CD4-positive, alpha-beta T cell treated with Interleukin-1 beta for 1 hour (primary cell): ENCODE measurements at regions not wholly inside any gene's neighbourhood (a gene's known extent, or its start where the extent isn't known, plus 50 kb on each side); places are given as distances from the start of the nearest gene placed in this dataset.
"Not testable (repeated sequence)": the region's sequence is repeated elsewhere in the genome, so short reads cannot be mapped to it uniquely, and the experiment has no call there.

Source experiments
- DNase-seq, 2 donors: peaks; one replicate each; pipeline ENCODE4 v3.0.0-alpha.2; 2020 to 2022

- DNase-seq, result no peak
These were observed 1160.8 kb upstream of the LRRTM3 start for GRCh38 chr10:65765006-65765541.

- no peak for DNase-seq
These were observed 1156.0 kb upstream of the LRRTM3 start for GRCh38 chr10:65769828-65770227.

GRCh38 chr10:65778753-65779152, 1147.1 kb upstream of the LRRTM3 start:
- DNase-seq, result no peak

GRCh38 chr10:65779985-65780384, 1145.9 kb upstream of the LRRTM3 start:
- DNase-seq, result no peak

GRCh38 chr10:65786279-65786678, 1139.6 kb upstream of the LRRTM3 start:
- DNase-seq, result no peak

GRCh38 chr10:65787571-65787970, 1138.3 kb upstream of the LRRTM3 start:
- no peak for DNase-seq

- DNase-seq, result no peak
These were observed 1137.6 kb upstream of the LRRTM3 start for GRCh38 chr10:65788271-65788670.

- no peak for DNase-seq
These were observed 1133.9 kb upstream of the LRRTM3 start for GRCh38 chr10:65791979-65792378.

- no peak for DNase-seq
These were observed 1132.0 kb upstream of the LRRTM3 start for GRCh38 chr10:65793738-65794425.

- DNase-seq, result not testable (repeated sequence)
These were observed 1131.0 kb upstream of the LRRTM3 start for GRCh38 chr10:65794861-65795260.

GRCh38 chr10:65796472-65796871, 1129.4 kb upstream of the LRRTM3 start:
- DNase-seq, result no peak

- DNase-seq, result no peak
These were observed 1127.7 kb upstream of the LRRTM3 start for GRCh38 chr10:65798133-65798532.

GRCh38 chr10:65802391-65802790, 1123.4 kb upstream of the LRRTM3 start:
- no peak for DNase-seq

- DNase-seq, result no peak
These were observed 1120.3 kb upstream of the LRRTM3 start for GRCh38 chr10:65805511-65805910.

GRCh38 chr10:65805993-65806392, 1119.8 kb upstream of the LRRTM3 start:
- DNase-seq, result no peak

GRCh38 chr10:65808687-65809333, 1117.0 kb upstream of the LRRTM3 start:
- no peak for DNase-seq

- no peak for DNase-seq
These were observed 1113.8 kb upstream of the LRRTM3 start for GRCh38 chr10:65811931-65812525.

- no peak for DNase-seq
These were observed 1109.3 kb upstream of the LRRTM3 start for GRCh38 chr10:65816536-65816935.

GRCh38 chr10:65818990-65819389, 1106.8 kb upstream of the LRRTM3 start:
- DNase-seq, result no peak

GRCh38 chr10:65827359-65827758, 1098.5 kb upstream of the LRRTM3 start:
- DNase-seq, result no peak

GRCh38 chr10:65838811-65839210, 1087.0 kb upstream of the LRRTM3 start:
- DNase-seq, result no peak

GRCh38 chr10:65843203-65843602, 1082.6 kb upstream of the LRRTM3 start:
- no peak for DNase-seq

GRCh38 chr10:65845916-65846315, 1079.9 kb upstream of the LRRTM3 start:
- DNase-seq, result no peak

GRCh38 chr10:65846541-65846940, 1079.3 kb upstream of the LRRTM3 start:
- no peak for DNase-seq
